ENCODE measurements at regions not wholly inside any gene's neighbourhood (a gene's known extent, or its start where the extent isn't known, plus 50 kb on each side); places are given as distances from the start of the nearest gene placed in this dataset.

DNA sequence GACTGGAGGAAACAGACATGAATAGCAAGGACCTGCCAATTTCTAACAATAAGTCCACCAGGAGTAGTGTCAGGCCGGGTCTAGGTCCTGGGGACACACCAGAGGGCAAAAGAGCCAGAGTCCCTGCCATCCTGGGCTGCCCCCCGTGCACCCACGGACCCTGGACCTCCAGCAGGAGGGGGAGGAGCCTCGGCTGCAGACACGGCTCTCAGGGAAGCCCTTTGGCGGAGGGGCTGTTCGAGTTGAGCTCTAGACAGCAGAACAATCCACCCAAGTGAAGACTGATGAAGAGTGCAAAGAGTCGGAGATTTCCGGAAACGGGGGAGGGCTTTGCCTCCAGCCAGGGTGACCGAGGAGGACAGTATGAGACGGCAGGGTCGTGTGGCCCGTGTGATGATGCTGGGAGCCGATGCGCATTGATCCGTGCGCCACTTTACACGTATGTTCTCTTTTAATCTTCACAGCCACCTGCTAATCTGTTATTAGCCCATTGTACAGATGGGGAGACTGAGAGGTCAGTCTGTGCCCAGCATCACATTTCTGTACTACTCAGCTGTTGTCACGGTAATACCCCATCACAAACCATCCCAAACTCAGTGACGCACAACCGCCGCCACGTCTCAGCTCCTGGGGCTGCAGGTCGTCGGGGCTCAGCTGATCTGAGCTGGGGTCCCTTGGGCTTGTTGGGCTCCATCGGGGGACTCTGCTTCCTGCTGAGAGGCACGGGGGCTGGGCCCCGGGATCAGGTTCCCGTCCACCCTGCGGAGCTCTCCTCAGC, 502.0 kb downstream of the PREX1 start:
- TF ChIP-seq, protein P1, sequence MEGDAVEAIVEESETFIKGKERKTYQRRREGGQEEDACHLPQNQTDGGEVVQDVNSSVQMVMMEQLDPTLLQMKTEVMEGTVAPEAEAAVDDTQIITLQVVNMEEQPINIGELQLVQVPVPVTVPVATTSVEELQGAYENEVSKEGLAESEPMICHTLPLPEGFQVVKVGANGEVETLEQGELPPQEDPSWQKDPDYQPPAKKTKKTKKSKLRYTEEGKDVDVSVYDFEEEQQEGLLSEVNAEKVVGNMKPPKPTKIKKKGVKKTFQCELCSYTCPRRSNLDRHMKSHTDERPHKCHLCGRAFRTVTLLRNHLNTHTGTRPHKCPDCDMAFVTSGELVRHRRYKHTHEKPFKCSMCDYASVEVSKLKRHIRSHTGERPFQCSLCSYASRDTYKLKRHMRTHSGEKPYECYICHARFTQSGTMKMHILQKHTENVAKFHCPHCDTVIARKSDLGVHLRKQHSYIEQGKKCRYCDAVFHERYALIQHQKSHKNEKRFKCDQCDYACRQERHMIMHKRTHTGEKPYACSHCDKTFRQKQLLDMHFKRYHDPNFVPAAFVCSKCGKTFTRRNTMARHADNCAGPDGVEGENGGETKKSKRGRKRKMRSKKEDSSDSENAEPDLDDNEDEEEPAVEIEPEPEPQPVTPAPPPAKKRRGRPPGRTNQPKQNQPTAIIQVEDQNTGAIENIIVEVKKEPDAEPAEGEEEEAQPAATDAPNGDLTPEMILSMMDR (IDR thresholded peaks at IDR 0.05; ENCODE audit: insufficient read depth, low read length), result no peak
- no peak for DNase-seq (ENCODE audit: low read depth)
- no peak overlapping the region for H3K4me3 ChIP-seq (ENCODE audit: low read depth, low read length)

DNA sequence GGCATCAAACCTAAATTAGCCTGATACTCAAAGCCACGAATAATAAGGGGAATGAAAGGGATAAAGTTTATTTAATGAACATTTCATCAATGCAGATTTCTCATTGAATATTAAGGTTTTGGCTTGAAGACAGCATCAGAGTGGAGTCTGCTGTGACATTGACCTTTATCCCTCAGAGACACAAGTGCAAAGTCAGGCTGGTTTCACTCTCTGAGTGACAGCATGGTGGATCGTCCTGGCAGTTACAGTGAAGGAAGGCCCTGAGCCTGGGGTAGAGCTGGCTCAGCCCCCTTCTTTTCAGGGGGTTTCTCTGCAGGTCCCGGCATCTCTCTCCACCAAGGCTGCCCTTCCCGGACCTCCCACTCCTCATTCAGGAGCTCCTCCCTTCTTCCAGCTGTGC, 503.1 kb downstream of the PREX1 start:
- TF ChIP-seq, protein P1 (IDR thresholded peaks at IDR 0.05; ENCODE audit: insufficient read depth, low read length), result no peak
- H3K4me3 ChIP-seq (ENCODE audit: low read depth, low read length), result no peak overlapping the region
- DNase-seq (ENCODE audit: low read depth), result no peak

DNA sequence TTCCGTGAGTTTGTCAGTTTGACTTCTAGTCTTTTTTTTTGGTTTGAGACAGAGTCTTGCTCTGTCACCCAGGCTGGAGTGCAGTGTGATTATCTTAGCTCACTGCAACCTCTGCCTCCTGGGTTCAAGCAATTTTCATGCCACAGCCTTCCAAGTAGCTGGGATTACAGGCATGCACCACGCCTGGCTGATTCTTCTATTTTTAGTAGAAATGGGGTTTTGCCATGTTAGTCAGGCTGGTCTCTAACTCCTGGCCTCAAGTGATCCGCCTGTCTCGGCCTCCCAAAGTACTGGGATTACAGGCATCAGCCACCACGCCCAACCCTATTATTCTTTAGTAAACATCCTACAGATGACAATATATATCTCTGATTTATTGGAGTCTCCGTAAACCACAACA, 506.5 kb downstream of the PREX1 start:
- DNase-seq (ENCODE audit: low read depth), result no peak
- TF ChIP-seq, protein P1 (IDR thresholded peaks at IDR 0.05; ENCODE audit: insufficient read depth, low read length), result no peak

DNA sequence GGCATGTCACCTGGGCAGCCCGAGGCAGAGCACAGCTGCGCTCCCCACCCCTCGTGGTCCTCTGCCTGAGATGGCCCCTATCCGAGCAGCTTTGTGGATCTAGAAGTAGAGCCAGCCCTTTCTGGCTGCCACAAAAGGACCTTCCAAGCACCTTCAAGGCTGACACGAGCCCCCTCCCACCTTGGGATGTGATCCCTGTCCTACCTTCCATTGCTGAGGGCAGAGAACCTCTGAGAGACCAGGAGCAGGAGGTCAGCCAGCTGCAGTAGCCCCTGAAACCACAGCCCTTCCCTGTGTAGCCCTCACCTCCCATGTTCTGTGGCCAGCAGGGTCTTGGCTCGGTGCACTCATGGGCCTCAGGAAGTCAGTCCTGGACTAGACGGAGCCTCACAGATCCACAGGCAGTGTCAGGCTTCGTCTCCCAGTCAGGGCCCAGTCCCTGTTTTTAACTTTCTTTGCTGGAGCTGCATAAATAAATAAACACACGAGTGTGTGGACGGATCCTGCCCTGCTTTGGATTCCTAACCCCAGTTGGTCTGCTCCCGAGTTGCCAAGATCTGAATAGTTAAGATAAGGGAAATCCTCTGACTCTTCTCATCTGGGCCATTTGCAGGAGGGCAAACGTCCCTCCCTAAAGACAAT, 507.7 kb downstream of the PREX1 start:
- no peak for DNase-seq (ENCODE audit: low read depth)
- TF ChIP-seq, protein P1 (IDR thresholded peaks at IDR 0.05; ENCODE audit: insufficient read depth, low read length), result no peak
- no peak overlapping the region for H3K4me3 ChIP-seq (ENCODE audit: low read depth, low read length)

More for the DNA sequence above, 506.5 kb downstream of the PREX1 start:
- no peak overlapping the region for H3K4me3 ChIP-seq (ENCODE audit: low read depth, low read length)

DNA sequence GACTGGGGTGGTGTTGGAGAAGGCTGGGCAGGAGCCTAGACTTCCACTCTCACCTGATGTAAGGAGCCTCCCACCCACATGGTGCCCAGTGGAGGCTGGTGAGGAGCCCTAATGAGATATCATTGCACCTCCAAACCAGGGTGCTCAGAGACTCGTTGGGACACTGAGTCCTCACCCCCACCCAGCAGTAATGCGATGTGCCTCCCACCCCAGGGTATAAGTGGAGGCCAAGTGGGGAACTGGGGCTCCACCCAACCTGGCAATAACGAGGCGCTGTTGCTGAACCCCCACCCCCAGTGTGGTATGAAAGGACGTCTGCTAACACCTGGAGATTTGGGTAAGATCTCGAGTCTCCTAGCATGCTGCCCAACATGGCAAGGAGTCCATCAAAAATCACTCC, 510.2 kb downstream of the PREX1 start:
- DNase-seq (ENCODE audit: low read depth), result no peak
- TF ChIP-seq, protein P1 (IDR thresholded peaks at IDR 0.05; ENCODE audit: insufficient read depth, low read length), result no peak
- no peak overlapping the region for H3K4me3 ChIP-seq (ENCODE audit: low read depth, low read length)

DNA sequence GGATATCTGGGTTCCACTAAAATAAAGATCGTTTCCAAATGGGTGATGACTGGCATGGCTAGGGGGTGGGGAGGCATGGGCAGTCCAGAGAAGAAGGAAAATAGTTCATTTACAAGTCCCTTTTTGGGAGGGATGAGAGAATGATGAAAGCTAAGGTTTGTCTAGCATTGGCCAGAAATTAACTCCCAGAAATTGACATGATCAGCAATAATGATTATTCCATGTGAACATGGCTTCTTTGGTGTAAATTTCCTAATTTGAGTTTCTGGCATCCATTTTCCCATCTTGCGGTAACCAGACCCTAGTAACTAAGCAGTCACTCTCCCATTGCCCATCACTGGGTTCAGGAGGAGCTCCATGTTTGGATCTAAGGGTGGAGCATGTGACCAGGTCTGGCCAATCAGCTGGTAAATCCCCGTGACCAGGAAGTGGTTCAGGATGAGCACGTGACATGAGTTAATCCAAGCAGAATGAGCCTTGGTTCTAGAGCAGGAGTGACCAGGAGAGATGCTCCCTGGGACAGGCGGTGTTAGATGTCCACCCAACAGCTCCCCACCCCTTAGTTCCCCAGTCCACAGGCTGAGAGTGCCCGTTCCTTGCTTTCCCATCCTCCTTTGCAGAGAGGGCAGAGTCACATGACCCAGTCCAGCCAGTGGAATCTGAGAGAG, 512.7 kb downstream of the PREX1 start:
- no peak overlapping the region for H3K4me3 ChIP-seq (ENCODE audit: low read depth, low read length)
- DNase-seq (ENCODE audit: low read depth), result no peak
- TF ChIP-seq, protein P1 (IDR thresholded peaks at IDR 0.05; ENCODE audit: insufficient read depth, low read length), result no peak
